Tibial nerve (tissue), 3 donors: ENCODE measurements at regions not wholly inside any gene's neighbourhood (a gene's known extent, or its start where the extent isn't known, plus 50 kb on each side); places are given as distances from the start of the nearest gene placed in this dataset.

Experiments used
- POLR2A ChIP-seq, 2 donors: fragments of 450-650 bp; IDR thresholded peaks; one replicate each; pipeline ENCODE4 v1.6.1; 2017; ENCODE audit warnings: antibody characterized with exemption in 2 of 2, mild to moderate bottlenecking in 2 of 2, moderate library complexity in 2 of 2
- TF ChIP-seq, protein P1 (sequence below), 5 experiments: fragments of 200-600 bp in 3 of 5; fragments of 450-650 bp in 2 of 5; sonication (generic) in 3 of 5; IDR thresholded peaks; one replicate each; pipeline ENCODE4 v1.5.1; 2016 to 2019; ENCODE audit warnings: antibody characterized with exemption in 5 of 5, mild to moderate bottlenecking in 3 of 5, moderate library complexity in 2 of 5

DNA sequence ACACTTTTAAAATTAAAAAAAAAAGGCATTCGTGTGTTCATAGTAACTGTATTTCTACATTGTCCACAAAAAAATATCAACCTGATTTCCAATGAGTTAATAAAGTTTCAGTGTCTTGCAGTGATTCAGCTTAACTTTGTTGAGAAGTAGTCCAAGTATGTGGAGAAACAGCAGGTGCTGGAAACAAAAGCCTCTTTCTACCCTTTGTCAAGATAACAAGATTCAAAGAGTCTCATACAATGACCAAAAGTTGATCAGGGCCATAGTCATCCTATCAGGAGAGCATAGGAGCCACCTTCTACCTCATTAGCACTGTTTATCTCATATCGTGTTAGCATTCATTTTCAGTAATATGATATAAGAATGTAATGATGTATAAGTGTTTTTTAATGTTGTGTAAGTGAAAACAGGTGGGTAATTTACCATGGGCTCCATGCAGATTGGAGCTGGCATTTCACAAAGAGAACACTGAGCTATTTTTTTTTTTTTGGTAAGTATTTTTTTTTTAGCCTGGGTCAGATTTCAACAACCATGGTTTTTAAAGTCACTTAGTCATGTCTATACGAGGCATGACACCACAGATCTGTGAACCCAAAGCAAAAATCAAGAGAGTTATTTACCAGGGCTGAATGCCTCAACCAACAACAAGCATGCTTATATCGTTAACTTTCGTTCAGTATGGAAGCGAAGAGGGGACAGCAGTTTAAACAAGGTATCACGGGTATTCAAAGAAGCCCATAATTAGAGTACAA lies 165.0 kb upstream of the ZNF521 start:
- no peak for TF ChIP-seq POLR2A (IDR thresholded peaks at IDR 0.05)
- TF ChIP-seq, protein P1, sequence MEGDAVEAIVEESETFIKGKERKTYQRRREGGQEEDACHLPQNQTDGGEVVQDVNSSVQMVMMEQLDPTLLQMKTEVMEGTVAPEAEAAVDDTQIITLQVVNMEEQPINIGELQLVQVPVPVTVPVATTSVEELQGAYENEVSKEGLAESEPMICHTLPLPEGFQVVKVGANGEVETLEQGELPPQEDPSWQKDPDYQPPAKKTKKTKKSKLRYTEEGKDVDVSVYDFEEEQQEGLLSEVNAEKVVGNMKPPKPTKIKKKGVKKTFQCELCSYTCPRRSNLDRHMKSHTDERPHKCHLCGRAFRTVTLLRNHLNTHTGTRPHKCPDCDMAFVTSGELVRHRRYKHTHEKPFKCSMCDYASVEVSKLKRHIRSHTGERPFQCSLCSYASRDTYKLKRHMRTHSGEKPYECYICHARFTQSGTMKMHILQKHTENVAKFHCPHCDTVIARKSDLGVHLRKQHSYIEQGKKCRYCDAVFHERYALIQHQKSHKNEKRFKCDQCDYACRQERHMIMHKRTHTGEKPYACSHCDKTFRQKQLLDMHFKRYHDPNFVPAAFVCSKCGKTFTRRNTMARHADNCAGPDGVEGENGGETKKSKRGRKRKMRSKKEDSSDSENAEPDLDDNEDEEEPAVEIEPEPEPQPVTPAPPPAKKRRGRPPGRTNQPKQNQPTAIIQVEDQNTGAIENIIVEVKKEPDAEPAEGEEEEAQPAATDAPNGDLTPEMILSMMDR (IDR thresholded peaks at IDR 0.05), result no peak
